ENCODE measurements at regions not wholly inside any gene's neighbourhood (a gene's known extent, or its start where the extent isn't known, plus 50 kb on each side); places are given as distances from the start of the nearest gene placed in this dataset.

- no peak for DNase-seq
- H3K36me3 ChIP-seq (replicated peaks) = no peaks in the 10 kb centered on the region
- peak overlapping the region; percentile 96 for H3K27ac ChIP-seq
- no peak overlapping the region for H3K4me3 ChIP-seq (ENCODE audit: low read depth, low read length)
- in situ Hi-C loops (cut with HindIII; ENCODE audit: low pct_ligation_motif_present, low sequenced_read_pairs) = no loop called here
- no peaks in the 10 kb centered on the region for H3K27me3 ChIP-seq (replicated peaks)
- no peak for TF ChIP-seq CTCF (IDR thresholded peaks at IDR 0.05; ENCODE audit: low read depth, low read length, missing control alignments)
These were observed 67.1 kb downstream of the RHOB start for GRCh38 chr2:20513946-20514345.

GRCh38 chr2:20514596-20515269 lies 67.9 kb downstream of the RHOB start:
- TF ChIP-seq CTCF (IDR thresholded peaks at IDR 0.05; ENCODE audit: low read depth, low read length, missing control alignments) = peak; percentile 18
- Histone ChIP-seq H3K27me3 (replicated peaks) (no peaks in the 10 kb centered on the region), H3K27ac (peak overlapping the region; percentile 96), H3K36me3 (replicated peaks) (no peaks in the 10 kb centered on the region), H3K4me3 (ENCODE audit: low read depth, low read length) (no peak overlapping the region)
- peak; percentile 98 for DNase-seq
- in situ Hi-C loops (cut with HindIII; ENCODE audit: low pct_ligation_motif_present, low sequenced_read_pairs) = no loop called here

GRCh38 chr2:20515290-20516220 lies 68.7 kb downstream of the RHOB start:
- H3K27ac ChIP-seq = peak overlapping the region; percentile 96
- in situ Hi-C loops (cut with HindIII; ENCODE audit: low pct_ligation_motif_present, low sequenced_read_pairs) = no loop called here

GRCh38 chr2:20516291-20516645 lies 69.4 kb downstream of the RHOB start:
- Histone ChIP-seq H3K4me3 (ENCODE audit: low read depth, low read length) (no peak overlapping the region), H3K27ac (no peak overlapping the region), H3K36me3 (replicated peaks) (no peaks in the 10 kb centered on the region), H3K27me3 (replicated peaks) (no peaks in the 10 kb centered on the region)
- no peak for TF ChIP-seq CTCF (IDR thresholded peaks at IDR 0.05; ENCODE audit: low read depth, low read length, missing control alignments)
- no peak for DNase-seq
- in situ Hi-C loops (cut with HindIII; ENCODE audit: low pct_ligation_motif_present, low sequenced_read_pairs) = no loop called here

More at GRCh38 chr2:20515290-20516220, 68.7 kb downstream of the RHOB start:
- TF ChIP-seq CTCF (IDR thresholded peaks at IDR 0.05; ENCODE audit: low read depth, low read length, missing control alignments) = no peak
- H3K27me3 ChIP-seq (replicated peaks) = no peaks in the 10 kb centered on the region
- H3K36me3 ChIP-seq (replicated peaks) = no peaks in the 10 kb centered on the region
- DNase-seq = no peak
- H3K4me3 ChIP-seq (ENCODE audit: low read depth, low read length) = no peak overlapping the region

- Histone ChIP-seq H3K27ac (no peak overlapping the region), H3K27me3 (replicated peaks) (no peaks in the 10 kb centered on the region), H3K4me3 (ENCODE audit: low read depth, low read length) (no peak overlapping the region), H3K36me3 (replicated peaks) (no peaks in the 10 kb centered on the region)
- in situ Hi-C loops (cut with HindIII; ENCODE audit: low pct_ligation_motif_present, low sequenced_read_pairs) = no loop called here
- no peak for TF ChIP-seq CTCF (IDR thresholded peaks at IDR 0.05; ENCODE audit: low read depth, low read length, missing control alignments)
- no peak for DNase-seq
These were observed 69.9 kb downstream of the RHOB start for GRCh38 chr2:20516646-20517341.
